HK-2 (cell line): ENCODE measurements at regions not wholly inside any gene's neighbourhood (a gene's known extent, or its start where the extent isn't known, plus 50 kb on each side); places are given as distances from the start of the nearest gene placed in this dataset.
A peak's percentile ranks its signal among the peaks of the same experiment; 100 is the strongest.

Experiments
- DNase-seq: peaks from one replicate; pipeline ENCODE4 v3.0.0-alpha.2; 2018; ENCODE audit not compliant: unreplicated experiment

- no peak for DNase-seq
Measured at GRCh38 chr7:131735101-131735500, 178.7 kb upstream of the PODXL start.

- no peak for DNase-seq
Measured at GRCh38 chr7:131733604-131734003, 177.2 kb upstream of the PODXL start.

- DNase-seq = no peak
Measured at GRCh38 chr7:131727189-131727588, 170.8 kb upstream of the PODXL start.

GRCh38 chr7:131726686-131727085 is 170.3 kb upstream of the PODXL start:
- DNase-seq = no peak

GRCh38 chr7:131726031-131726430 is 169.6 kb upstream of the PODXL start:
- no peak for DNase-seq

GRCh38 chr7:131724776-131725345 is 168.4 kb upstream of the PODXL start:
- DNase-seq = no peak

GRCh38 chr7:131723926-131724325 is 167.5 kb upstream of the PODXL start:
- peak; percentile 2 for DNase-seq

- no peak for DNase-seq
Measured at GRCh38 chr7:131722371-131722770, 165.9 kb upstream of the PODXL start.

GRCh38 chr7:131721660-131722059 is 165.2 kb upstream of the PODXL start:
- no peak for DNase-seq

GRCh38 chr7:131720703-131721102 is 164.3 kb upstream of the PODXL start:
- DNase-seq = no peak

GRCh38 chr7:131717181-131717580 is 160.8 kb upstream of the PODXL start:
- DNase-seq = no peak

- DNase-seq = no peak
Measured at GRCh38 chr7:131699323-131699722, 142.9 kb upstream of the PODXL start.

- DNase-seq = peak; percentile 67
Measured at GRCh38 chr7:131692131-131692960, 135.9 kb upstream of the PODXL start.

- DNase-seq = no peak
Measured at GRCh38 chr7:131691454-131692130, 135.2 kb upstream of the PODXL start.

GRCh38 chr7:131690441-131690840 is 134.0 kb upstream of the PODXL start:
- DNase-seq = no peak

- no peak for DNase-seq
Measured at GRCh38 chr7:131689662-131690234, 133.3 kb upstream of the PODXL start.

GRCh38 chr7:131688738-131689661 is 132.6 kb upstream of the PODXL start:
- peak; percentile 71 for DNase-seq

- DNase-seq = no peak
Measured at GRCh38 chr7:131687296-131687695, 130.9 kb upstream of the PODXL start.

GRCh38 chr7:131686833-131687232 is 130.4 kb upstream of the PODXL start:
- no peak for DNase-seq

GRCh38 chr7:131683536-131684125 is 127.2 kb upstream of the PODXL start:
- no peak for DNase-seq

- no peak for DNase-seq
Measured at GRCh38 chr7:131681961-131682360, 125.5 kb upstream of the PODXL start.
